ENCODE measurements at regions not wholly inside any gene's neighbourhood (a gene's known extent, or its start where the extent isn't known, plus 50 kb on each side); places are given as distances from the start of the nearest gene placed in this dataset.

- TF ChIP-seq CTCF (IDR thresholded peaks at IDR 0.05) (no peak), POLR2A (IDR thresholded peaks at IDR 0.05) (no peak)
Observed at GRCh38 chr9:79334711-79335110, 237.1 kb upstream of the TLE4 start.

Measured in thyroid gland (tissue), 4 donors.